GM10266 (cell line): ENCODE measurements at regions not wholly inside any gene's neighbourhood (a gene's known extent, or its start where the extent isn't known, plus 50 kb on each side); places are given as distances from the start of the nearest gene placed in this dataset.

ENCODE experiments used
- DNase-seq: peaks from one replicate; pipeline ENCODE4 v3.0.0; 2012; ENCODE audit errors: extremely low spot score
- CTCF ChIP-seq: IDR thresholded peaks from 2 replicates; pipeline ENCODE4 v1.5.1; 2012; ENCODE audit warnings: mild to moderate bottlenecking, low read depth; ENCODE audit not compliant: control insufficient read depth, insufficient read depth; ENCODE audit errors: missing control alignments

- DNase-seq, result no peak
- no peak for TF ChIP-seq CTCF
These were observed 106.4 kb downstream of the BCL2L11 start for GRCh38 chr2:111226876-111227700.

GRCh38 chr2:111227716-111228141 lies 107.0 kb downstream of the BCL2L11 start:
- DNase-seq, result no peak
- TF ChIP-seq CTCF, result no peak

GRCh38 chr2:111231532-111232252 lies 111.0 kb downstream of the BCL2L11 start:
- DNase-seq, result no peak
- no peak for TF ChIP-seq CTCF

- TF ChIP-seq CTCF, result no peak
These were observed 114.7 kb downstream of the BCL2L11 start for GRCh38 chr2:111235192-111236015.

GRCh38 chr2:111236025-111236424 lies 115.3 kb downstream of the BCL2L11 start:
- DNase-seq, result no peak

More at GRCh38 chr2:111235192-111236015, 114.7 kb downstream of the BCL2L11 start:
- DNase-seq, result no peak

GRCh38 chr2:111238296-111238695 lies 117.6 kb downstream of the BCL2L11 start:
- no peak for DNase-seq
- TF ChIP-seq CTCF, result no peak

More at GRCh38 chr2:111236025-111236424, 115.3 kb downstream of the BCL2L11 start:
- TF ChIP-seq CTCF, result no peak
